SU-DHL-6 (cell line): ENCODE measurements at regions not wholly inside any gene's neighbourhood (a gene's known extent, or its start where the extent isn't known, plus 50 kb on each side); places are given as distances from the start of the nearest gene placed in this dataset.

Experiments used
- EZH2phosphoT487 ChIP-seq: fragments of 200-600 bp; sonication (generic), shearing (Covaris generic); conservative IDR thresholded peaks from 2 replicates; pipeline ENCODE4 v1.6.1; 2018; ENCODE audit warnings: mild to moderate bottlenecking, antibody characterized with exemption, low read length, moderate library complexity, mixed read lengths
- TF ChIP-seq, protein P1 (sequence below): fragments of 200-600 bp; sonication (generic); IDR thresholded peaks from one replicate; pipeline ENCODE4 v1.5.1; 2017; ENCODE audit warnings: antibody characterized with exemption, mild to moderate bottlenecking, low read length, moderate library complexity; ENCODE audit not compliant: insufficient read depth, poor library complexity, severe bottlenecking

DNA sequence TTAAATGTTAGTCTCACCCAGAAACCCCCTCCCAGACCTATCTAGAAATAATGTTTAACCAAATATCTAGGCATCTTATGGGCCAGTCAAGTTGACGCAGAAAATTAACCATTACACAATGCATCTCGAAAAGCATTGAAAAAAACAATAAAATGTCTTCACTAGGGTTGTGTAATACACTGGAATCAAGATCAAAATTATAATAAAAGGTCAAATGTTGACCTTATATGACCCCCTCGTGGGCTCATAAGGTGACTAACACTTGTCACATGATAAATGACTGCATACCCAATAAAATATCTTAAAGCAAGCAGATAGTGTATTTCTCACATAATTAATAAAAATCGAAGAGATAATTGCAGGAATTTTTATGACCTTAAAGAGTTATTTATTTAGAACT is 447.9 kb upstream of the DSEL start:
- TF ChIP-seq, protein P1, sequence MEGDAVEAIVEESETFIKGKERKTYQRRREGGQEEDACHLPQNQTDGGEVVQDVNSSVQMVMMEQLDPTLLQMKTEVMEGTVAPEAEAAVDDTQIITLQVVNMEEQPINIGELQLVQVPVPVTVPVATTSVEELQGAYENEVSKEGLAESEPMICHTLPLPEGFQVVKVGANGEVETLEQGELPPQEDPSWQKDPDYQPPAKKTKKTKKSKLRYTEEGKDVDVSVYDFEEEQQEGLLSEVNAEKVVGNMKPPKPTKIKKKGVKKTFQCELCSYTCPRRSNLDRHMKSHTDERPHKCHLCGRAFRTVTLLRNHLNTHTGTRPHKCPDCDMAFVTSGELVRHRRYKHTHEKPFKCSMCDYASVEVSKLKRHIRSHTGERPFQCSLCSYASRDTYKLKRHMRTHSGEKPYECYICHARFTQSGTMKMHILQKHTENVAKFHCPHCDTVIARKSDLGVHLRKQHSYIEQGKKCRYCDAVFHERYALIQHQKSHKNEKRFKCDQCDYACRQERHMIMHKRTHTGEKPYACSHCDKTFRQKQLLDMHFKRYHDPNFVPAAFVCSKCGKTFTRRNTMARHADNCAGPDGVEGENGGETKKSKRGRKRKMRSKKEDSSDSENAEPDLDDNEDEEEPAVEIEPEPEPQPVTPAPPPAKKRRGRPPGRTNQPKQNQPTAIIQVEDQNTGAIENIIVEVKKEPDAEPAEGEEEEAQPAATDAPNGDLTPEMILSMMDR = no peak
- no peak for TF ChIP-seq EZH2phosphoT487
